Mesendoderm (in vitro differentiated cells): ENCODE measurements at regions not wholly inside any gene's neighbourhood (a gene's known extent, or its start where the extent isn't known, plus 50 kb on each side); places are given as distances from the start of the nearest gene placed in this dataset.

Experiments
- DNase-seq: peaks from one replicate; pipeline ENCODE4 v3.0.0; 2013
- H2AK5ac ChIP-seq: 2 replicates; pipeline ENCODE4 v1.6.1; 2013; ENCODE audit warnings: low read length, inconsistent platforms
- H2BK120ac ChIP-seq: 2 replicates; pipeline ENCODE4 v1.6.1; 2013; ENCODE audit warnings: low read depth, mild to moderate bottlenecking, low read length, moderate library complexity, mixed read lengths
- H2BK15ac ChIP-seq: replicated peaks from 2 replicates; pipeline ENCODE4 v1.6.1; 2013; ENCODE audit warnings: low read depth, mild to moderate bottlenecking, moderate library complexity
- H2BK5ac ChIP-seq: 2 replicates; pipeline ENCODE4 v1.6.1; 2013; ENCODE audit warnings: low read length, inconsistent platforms
- H3K18ac ChIP-seq: 2 replicates; pipeline ENCODE4 v1.6.1; 2013; ENCODE audit warnings: mild to moderate bottlenecking, low read length, mixed read lengths
- H3K23ac ChIP-seq: one replicate; pipeline ENCODE4 v1.6.1; 2013; ENCODE audit warnings: low read length
- H3K27ac ChIP-seq: 2 replicates; pipeline ENCODE4 v1.5.1; 2013; ENCODE audit warnings: low read depth, mild to moderate bottlenecking, inconsistent platforms, low read length, moderate library complexity
- H3K27me3 ChIP-seq: 2 replicates; pipeline ENCODE4 v1.6.1; 2013; ENCODE audit warnings: low read length, control low read depth, mild to moderate bottlenecking, inconsistent platforms; ENCODE audit not compliant: insufficient read depth, poor library complexity
- H3K36me3 ChIP-seq: 2 replicates; pipeline ENCODE4 v1.6.1; 2013; ENCODE audit warnings: low read length, inconsistent platforms; ENCODE audit not compliant: control insufficient read depth, insufficient read depth
- H3K4ac ChIP-seq: one replicate; pipeline ENCODE4 v1.6.1; 2013; ENCODE audit warnings: low read depth, mild to moderate bottlenecking, low read length, moderate library complexity
- H3K4me1 ChIP-seq: 2 replicates; pipeline ENCODE4 v1.6.1; 2013; ENCODE audit warnings: low read depth, low read length, inconsistent platforms; ENCODE audit not compliant: control insufficient read depth
- H3K4me2 ChIP-seq: 2 replicates; pipeline ENCODE4 v1.6.1; 2013; ENCODE audit warnings: low read length
- H3K4me3 ChIP-seq: 2 replicates; pipeline ENCODE4 v1.5.1; 2013; ENCODE audit warnings: mild to moderate bottlenecking, low read length
- H3K56ac ChIP-seq: one replicate; pipeline ENCODE4 v1.6.1; 2013; ENCODE audit warnings: low read length
- H3K79me1 ChIP-seq: 2 replicates; pipeline ENCODE4 v1.6.1; 2013; ENCODE audit warnings: low read length, inconsistent platforms
- H3K79me2 ChIP-seq: 2 replicates; pipeline ENCODE4 v1.6.1; 2013; ENCODE audit warnings: mild to moderate bottlenecking, low read length; ENCODE audit not compliant: control insufficient read depth, insufficient read depth
- H3K9ac ChIP-seq: 2 replicates; pipeline ENCODE4 v1.6.1; 2013; ENCODE audit warnings: low read length, inconsistent platforms
- H4K5ac ChIP-seq: one replicate; pipeline ENCODE4 v1.6.1; 2013; ENCODE audit warnings: low read length
- H4K8ac ChIP-seq: one replicate; pipeline ENCODE4 v1.6.1; 2013; ENCODE audit warnings: low read depth, mild to moderate bottlenecking, control low read depth, low read length, moderate library complexity
- WGBS: extraction: QIAGEN DNeasy Blood & Tissue Kit; methylation state at CpG from one replicate; pipeline ENCODE4 v1.1.7; 2013; ENCODE audit warnings: low lambda C conversion rate, missing lambda C conversion rate; ENCODE audit not compliant: insufficient coverage; ENCODE audit errors: extremely low coverage; 5-methylcytosine and 5-hydroxymethylcytosine counted together

- Histone ChIP-seq H3K36me3 (no peaks in the 10 kb centered on the region), H3K56ac (no peak overlapping the region), H3K4ac (no peak overlapping the region), H2BK15ac (no peak overlapping the region), H2BK5ac (no peak overlapping the region), H4K5ac (no peak overlapping the region), H3K23ac (no peak overlapping the region), H3K27me3 (no peaks in the 10 kb centered on the region), H3K18ac (no peak overlapping the region), H3K4me3 (no peak overlapping the region), H3K9ac (no peak overlapping the region), H3K79me1 (no peaks in the 10 kb centered on the region), H4K8ac (no peak overlapping the region), H3K4me2 (no peak overlapping the region), H3K27ac (no peak overlapping the region), H3K79me2 (no peaks in the 10 kb centered on the region), H2BK120ac (no peak overlapping the region), H2AK5ac (no peak overlapping the region), H3K4me1 (no peaks in the 10 kb centered on the region)
- DNase-seq: no peak
- no CpG with 5 or more reads among the region's 1 CpG for WGBS
Observed at GRCh38 chr2:150230004-150230403, 257.5 kb downstream of the RND3 start.

- Histone ChIP-seq H3K79me1 (no peaks in the 10 kb centered on the region), H2AK5ac (no peak overlapping the region), H3K36me3 (no peaks in the 10 kb centered on the region), H3K4me1 (no peaks in the 10 kb centered on the region), H3K4ac (no peak overlapping the region), H4K5ac (no peak overlapping the region), H2BK15ac (no peak overlapping the region), H2BK5ac (no peak overlapping the region), H3K9ac (no peak overlapping the region), H3K18ac (no peak overlapping the region), H3K4me3 (no peak overlapping the region), H3K56ac (no peak overlapping the region), H2BK120ac (no peak overlapping the region), H3K4me2 (no peak overlapping the region), H3K79me2 (no peaks in the 10 kb centered on the region), H3K23ac (no peak overlapping the region), H4K8ac (no peak overlapping the region), H3K27me3 (no peaks in the 10 kb centered on the region), H3K27ac (no peak overlapping the region)
- DNase-seq: no peak
- no CpG with 5 or more reads among the region's 1 CpG for WGBS
Observed at GRCh38 chr2:150228936-150229335, 258.5 kb downstream of the RND3 start.

DNA sequence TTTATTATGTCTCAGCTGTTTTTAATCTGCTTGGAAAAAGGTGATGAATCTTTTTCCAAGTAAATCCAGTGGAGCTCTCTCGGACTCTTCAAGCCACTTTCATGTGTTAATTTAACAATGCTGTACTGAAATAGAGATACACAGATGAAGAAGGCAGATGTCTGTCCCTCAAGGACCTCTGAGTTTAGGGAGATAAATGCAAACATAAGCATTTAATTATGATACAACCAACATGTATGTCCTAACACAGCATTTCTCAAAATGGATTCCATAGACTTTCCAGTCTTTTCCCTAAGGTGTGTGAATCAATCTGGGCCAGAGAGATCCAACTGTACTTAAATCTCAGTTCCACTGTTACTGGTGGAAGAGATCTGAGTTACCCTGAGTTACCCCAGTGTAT lies 262.4 kb downstream of the RND3 start:
- Histone ChIP-seq H3K4me1 (peaks cover 2% of the 10 kb centered on the region), H4K8ac (no peak overlapping the region), H3K18ac (no peak overlapping the region), H3K36me3 (no peaks in the 10 kb centered on the region), H3K4me2 (no peak overlapping the region), H4K5ac (no peak overlapping the region), H3K23ac (no peak overlapping the region), H3K79me2 (no peaks in the 10 kb centered on the region), H3K27me3 (no peaks in the 10 kb centered on the region), H3K9ac (no peak overlapping the region), H3K4ac (no peak overlapping the region), H2BK120ac (no peak overlapping the region), H3K79me1 (no peaks in the 10 kb centered on the region), H2BK15ac (no peak overlapping the region), H2AK5ac (no peak overlapping the region), H3K56ac (no peak overlapping the region), H3K4me3 (no peak overlapping the region), H3K27ac (no peak overlapping the region), H2BK5ac (no peak overlapping the region)
- no peak for DNase-seq
- WGBS: no CpG with 5 or more reads among the region's 1 CpG

- Histone ChIP-seq H3K79me2 (no peaks in the 10 kb centered on the region), H2BK15ac (no peak overlapping the region), H3K79me1 (no peaks in the 10 kb centered on the region), H3K9ac (no peak overlapping the region), H3K4ac (no peak overlapping the region), H4K8ac (no peak overlapping the region), H3K4me3 (no peak overlapping the region), H3K18ac (no peak overlapping the region), H3K27me3 (no peaks in the 10 kb centered on the region), H3K4me1 (peaks cover 2% of the 10 kb centered on the region), H3K23ac (no peak overlapping the region), H2AK5ac (no peak overlapping the region), H2BK5ac (no peak overlapping the region), H2BK120ac (no peak overlapping the region), H3K4me2 (no peak overlapping the region), H3K36me3 (no peaks in the 10 kb centered on the region), H3K27ac (no peak overlapping the region), H4K5ac (no peak overlapping the region), H3K56ac (no peak overlapping the region)
- no CpG with 5 or more reads among the region's 3 CpGs for WGBS
- DNase-seq: no peak
Observed at GRCh38 chr2:150224321-150224720, 263.1 kb downstream of the RND3 start.

DNA sequence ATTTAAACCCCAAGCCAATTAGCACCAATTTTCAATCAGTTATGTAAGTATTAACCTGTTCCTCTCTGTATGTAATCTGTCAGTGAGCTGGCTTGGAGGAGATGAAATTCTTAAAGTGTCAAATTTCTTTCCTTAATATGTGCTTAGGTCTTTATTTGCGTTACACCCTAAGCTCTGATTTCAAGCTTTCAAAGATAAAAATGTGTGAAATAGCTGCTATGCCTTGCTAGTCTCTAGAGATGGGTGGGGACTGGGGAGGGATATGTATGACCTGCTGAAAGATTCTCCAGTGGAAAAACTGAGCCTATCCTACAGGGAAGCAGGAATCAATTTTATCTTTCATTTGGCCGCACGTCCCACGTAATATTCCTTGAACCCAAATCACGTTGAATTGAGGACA lies 264.5 kb downstream of the RND3 start:
- Histone ChIP-seq H3K4ac (no peak overlapping the region), H2AK5ac (no peak overlapping the region), H3K18ac (no peak overlapping the region), H3K56ac (no peak overlapping the region), H3K23ac (no peak overlapping the region), H2BK120ac (no peak overlapping the region), H2BK15ac (no peak overlapping the region), H3K79me1 (no peaks in the 10 kb centered on the region), H3K27me3 (no peaks in the 10 kb centered on the region), H3K79me2 (no peaks in the 10 kb centered on the region), H3K4me1 (peaks cover 2% of the 10 kb centered on the region), H3K36me3 (no peaks in the 10 kb centered on the region), H3K27ac (no peak overlapping the region), H4K8ac (no peak overlapping the region), H3K4me3 (no peak overlapping the region), H3K4me2 (no peak overlapping the region), H2BK5ac (no peak overlapping the region), H4K5ac (no peak overlapping the region), H3K9ac (no peak overlapping the region)
- DNase-seq: peak; percentile 66
- WGBS: no CpG with 5 or more reads among the region's 5 CpGs

DNA sequence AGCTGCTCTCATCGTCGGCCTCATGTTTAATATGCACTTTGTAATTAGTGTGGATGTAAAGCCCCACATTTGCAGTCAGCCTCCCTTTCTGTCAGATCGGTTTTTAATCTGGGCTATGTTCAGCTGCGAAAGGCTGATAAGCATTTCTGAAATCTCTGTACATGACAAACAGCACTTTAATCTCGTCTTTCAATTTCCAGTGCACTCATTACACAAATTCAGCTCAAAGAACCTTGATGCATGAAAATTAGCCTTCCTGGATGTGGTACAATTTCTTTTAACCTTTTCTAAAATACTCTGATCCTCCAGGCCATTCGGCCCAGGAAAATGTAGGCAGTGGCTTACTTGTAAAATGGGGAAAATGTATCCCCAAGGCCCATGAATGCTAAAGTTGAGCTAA lies 265.1 kb downstream of the RND3 start:
- Histone ChIP-seq H3K9ac (no peak overlapping the region), H3K27ac (no peak overlapping the region), H2BK15ac (no peak overlapping the region), H3K4me2 (no peak overlapping the region), H3K79me2 (no peaks in the 10 kb centered on the region), H3K4me1 (peaks cover 2% of the 10 kb centered on the region), H3K56ac (no peak overlapping the region), H3K4ac (no peak overlapping the region), H3K36me3 (no peaks in the 10 kb centered on the region), H2BK120ac (no peak overlapping the region), H3K18ac (no peak overlapping the region), H3K4me3 (no peak overlapping the region), H3K27me3 (no peaks in the 10 kb centered on the region), H4K8ac (no peak overlapping the region), H3K23ac (no peak overlapping the region), H4K5ac (no peak overlapping the region), H3K79me1 (no peaks in the 10 kb centered on the region), H2AK5ac (no peak overlapping the region), H2BK5ac (no peak overlapping the region)
- WGBS: no CpG with 5 or more reads among the region's 6 CpGs
- no peak for DNase-seq
